PFSK-1 (cell line): ENCODE measurements at regions not wholly inside any gene's neighbourhood (a gene's known extent, or its start where the extent isn't known, plus 50 kb on each side); places are given as distances from the start of the nearest gene placed in this dataset.

ENCODE experiments used
- FOXP2 ChIP-seq: optimal IDR thresholded peaks from 2 replicates; pipeline ENCODE3; 2011; ENCODE audit warnings: borderline replicate concordance, control low read depth, inconsistent platforms; ENCODE audit not compliant: insufficient read depth; ENCODE audit errors: extremely low read length, extremely low read depth
- POLR2AphosphoS5 ChIP-seq: IDR thresholded peaks from 2 replicates; pipeline ENCODE4 v1.6.1; 2012; ENCODE audit warnings: low read depth, mild to moderate bottlenecking, control low read depth, low read length, moderate library complexity
- SIN3A ChIP-seq: IDR thresholded peaks from 2 replicates; pipeline ENCODE4 v1.6.1; 2012; ENCODE audit warnings: mild to moderate bottlenecking, low read length, moderate library complexity, borderline replicate concordance; ENCODE audit not compliant: insufficient read depth
- TAF1 ChIP-seq: IDR thresholded peaks from 2 replicates; pipeline ENCODE4 v1.6.1; 2012; ENCODE audit warnings: low read length, control low read depth, borderline replicate concordance; ENCODE audit not compliant: insufficient read depth
- TF ChIP-seq, protein P1 (sequence below), 2 experiments: IDR thresholded peaks; 2 replicates each; pipeline versions ENCODE4 v1.6.1 to v1.8.0; 2011 to 2012; ENCODE audit warnings: low read depth in 2 of 2, low read length in 2 of 2, control low read depth in 1 of 2, inconsistent platforms in 1 of 2, mild to moderate bottlenecking in 1 of 2, moderate library complexity in 1 of 2; ENCODE audit not compliant: insufficient read depth in 1 of 2

DNA sequence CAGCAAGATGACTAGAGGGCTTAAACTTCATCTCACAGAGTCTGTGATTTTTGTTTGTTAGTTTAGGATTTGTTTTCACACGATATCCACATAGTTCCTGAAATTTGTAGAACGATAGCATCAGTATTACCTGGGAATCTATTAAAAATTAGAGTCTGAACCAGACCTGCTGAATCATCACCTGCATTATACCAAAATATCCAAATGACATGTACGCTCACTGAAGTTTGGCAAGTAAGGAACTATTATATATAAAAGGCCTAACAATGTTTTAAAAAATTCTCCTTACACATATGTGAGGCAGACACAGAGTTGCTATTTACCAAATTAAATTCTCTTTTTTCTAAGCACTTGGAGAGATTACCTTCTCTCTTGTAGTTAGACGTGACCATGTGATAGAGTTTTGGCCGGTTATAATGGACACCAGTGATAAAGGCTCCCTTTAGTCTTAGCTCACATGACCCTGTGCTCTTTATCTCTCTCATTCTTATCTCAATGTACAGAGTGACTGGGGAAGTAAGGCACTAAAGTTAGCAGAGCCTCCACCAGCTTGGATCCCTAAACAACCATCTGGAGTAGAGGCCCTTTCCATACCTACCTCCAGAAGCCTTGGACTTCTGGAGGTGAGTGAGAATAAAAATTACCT is 363.1 kb downstream of the DSC3 start:
- TF ChIP-seq POLR2AphosphoS5 = no peak
- no peak for TF ChIP-seq FOXP2
- no peak for TF ChIP-seq TAF1
- TF ChIP-seq, protein P1, sequence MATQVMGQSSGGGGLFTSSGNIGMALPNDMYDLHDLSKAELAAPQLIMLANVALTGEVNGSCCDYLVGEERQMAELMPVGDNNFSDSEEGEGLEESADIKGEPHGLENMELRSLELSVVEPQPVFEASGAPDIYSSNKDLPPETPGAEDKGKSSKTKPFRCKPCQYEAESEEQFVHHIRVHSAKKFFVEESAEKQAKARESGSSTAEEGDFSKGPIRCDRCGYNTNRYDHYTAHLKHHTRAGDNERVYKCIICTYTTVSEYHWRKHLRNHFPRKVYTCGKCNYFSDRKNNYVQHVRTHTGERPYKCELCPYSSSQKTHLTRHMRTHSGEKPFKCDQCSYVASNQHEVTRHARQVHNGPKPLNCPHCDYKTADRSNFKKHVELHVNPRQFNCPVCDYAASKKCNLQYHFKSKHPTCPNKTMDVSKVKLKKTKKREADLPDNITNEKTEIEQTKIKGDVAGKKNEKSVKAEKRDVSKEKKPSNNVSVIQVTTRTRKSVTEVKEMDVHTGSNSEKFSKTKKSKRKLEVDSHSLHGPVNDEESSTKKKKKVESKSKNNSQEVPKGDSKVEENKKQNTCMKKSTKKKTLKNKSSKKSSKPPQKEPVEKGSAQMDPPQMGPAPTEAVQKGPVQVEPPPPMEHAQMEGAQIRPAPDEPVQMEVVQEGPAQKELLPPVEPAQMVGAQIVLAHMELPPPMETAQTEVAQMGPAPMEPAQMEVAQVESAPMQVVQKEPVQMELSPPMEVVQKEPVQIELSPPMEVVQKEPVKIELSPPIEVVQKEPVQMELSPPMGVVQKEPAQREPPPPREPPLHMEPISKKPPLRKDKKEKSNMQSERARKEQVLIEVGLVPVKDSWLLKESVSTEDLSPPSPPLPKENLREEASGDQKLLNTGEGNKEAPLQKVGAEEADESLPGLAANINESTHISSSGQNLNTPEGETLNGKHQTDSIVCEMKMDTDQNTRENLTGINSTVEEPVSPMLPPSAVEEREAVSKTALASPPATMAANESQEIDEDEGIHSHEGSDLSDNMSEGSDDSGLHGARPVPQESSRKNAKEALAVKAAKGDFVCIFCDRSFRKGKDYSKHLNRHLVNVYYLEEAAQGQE (IDR thresholded peaks at IDR 0.05; ENCODE audit: insufficient read depth in 1 of 2, low read depth in 2 of 2, low read length in 2 of 2) = no peak
- no peak for TF ChIP-seq SIN3A

DNA sequence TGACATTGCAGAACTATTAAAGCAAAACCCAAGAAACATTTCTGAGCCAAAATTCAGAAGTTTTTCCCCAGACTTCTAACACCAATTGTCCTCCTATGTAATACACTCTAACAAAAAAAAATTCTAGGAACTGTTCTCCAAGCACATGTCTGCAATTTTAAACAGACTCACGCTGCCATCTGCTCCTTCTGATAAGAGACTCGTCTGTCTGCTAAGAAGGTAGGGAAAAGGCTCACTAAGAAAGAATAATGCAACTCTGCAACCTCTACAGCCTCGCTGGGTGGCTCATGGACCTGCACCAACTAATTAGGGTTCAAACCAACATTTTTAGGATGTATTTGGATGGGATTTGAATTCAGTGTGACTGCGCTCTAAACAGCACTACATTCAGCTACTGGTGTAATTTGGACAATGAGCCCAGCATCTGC is 366.5 kb downstream of the DSC3 start:
- TF ChIP-seq POLR2AphosphoS5 = no peak
- TF ChIP-seq, protein P1 (IDR thresholded peaks at IDR 0.05; ENCODE audit: insufficient read depth in 1 of 2, low read depth in 2 of 2, low read length in 2 of 2) = no peak
- no peak for TF ChIP-seq TAF1
- no peak for TF ChIP-seq FOXP2
- TF ChIP-seq SIN3A = no peak

DNA sequence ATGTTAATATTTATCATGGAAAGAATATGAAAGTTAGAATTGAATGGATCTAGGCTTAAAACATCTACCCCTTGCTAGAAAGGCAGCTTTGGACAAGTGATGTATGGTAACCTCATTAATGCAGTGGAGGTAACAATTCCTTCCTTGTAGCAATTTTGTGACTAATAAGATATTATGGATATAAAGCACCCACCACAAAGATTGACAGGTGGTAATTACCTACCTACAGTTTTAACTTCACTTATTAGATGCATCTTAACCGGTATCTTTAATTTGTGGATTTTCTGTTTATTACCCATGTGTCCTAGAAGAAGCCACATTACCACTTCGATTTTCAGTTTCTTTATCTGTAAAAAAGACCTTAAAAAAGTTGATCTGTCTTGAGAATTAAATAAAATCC is 367.0 kb downstream of the DSC3 start:
- TF ChIP-seq SIN3A (no peak), POLR2AphosphoS5 (no peak), FOXP2 (no peak), TAF1 (no peak)
- TF ChIP-seq, protein P1 (IDR thresholded peaks at IDR 0.05; ENCODE audit: insufficient read depth in 1 of 2, low read depth in 2 of 2, low read length in 2 of 2) = no peak

DNA sequence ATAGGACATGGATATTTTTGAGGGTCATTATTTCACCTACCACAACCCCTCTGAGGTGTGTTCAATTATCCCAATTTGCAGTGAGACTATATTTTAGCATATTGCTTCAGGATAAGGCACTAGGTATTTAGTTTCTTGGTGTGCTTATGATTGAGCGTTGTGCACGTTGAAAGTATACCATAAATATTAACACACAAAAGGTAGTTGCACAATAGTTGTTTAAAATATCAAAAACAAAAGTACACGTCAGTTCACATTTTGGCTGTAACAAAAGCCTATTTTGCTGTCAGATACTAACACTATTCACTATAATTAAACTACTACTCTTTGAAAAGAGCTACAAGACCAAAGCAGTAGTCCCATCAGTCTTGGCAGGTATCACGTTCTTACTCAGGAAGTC is 367.5 kb downstream of the DSC3 start:
- TF ChIP-seq, protein P1 (IDR thresholded peaks at IDR 0.05; ENCODE audit: insufficient read depth in 1 of 2, low read depth in 2 of 2, low read length in 2 of 2) = no peak
- TF ChIP-seq TAF1 (no peak), FOXP2 (no peak), POLR2AphosphoS5 (no peak), SIN3A (no peak)
